Stomach smooth muscle (tissue), 2 donors: ENCODE measurements at regions not wholly inside any gene's neighbourhood (a gene's known extent, or its start where the extent isn't known, plus 50 kb on each side); places are given as distances from the start of the nearest gene placed in this dataset.

Experiments
- H3K27ac ChIP-seq: one replicate; pipeline ENCODE4 v1.7.0; 2013; ENCODE audit warnings: mild to moderate bottlenecking, low read length, inconsistent platforms
- H3K27me3 ChIP-seq, 2 donors: one replicate each; pipeline ENCODE4 v1.7.0; 2013; ENCODE audit warnings: low read length in 2 of 2; ENCODE audit not compliant: insufficient read depth in 2 of 2, control insufficient read depth in 1 of 2
- H3K36me3 ChIP-seq, 2 donors: one replicate each; pipeline ENCODE4 v1.7.0; 2013; ENCODE audit warnings: low read length in 2 of 2; ENCODE audit not compliant: control insufficient read depth in 2 of 2, insufficient read depth in 2 of 2
- H3K4me1 ChIP-seq: one replicate; pipeline ENCODE4 v1.7.0; 2013; ENCODE audit warnings: low read length; ENCODE audit not compliant: control insufficient read depth, insufficient read depth
- H3K4me3 ChIP-seq, 2 donors: one replicate each; pipeline ENCODE4 v1.7.0; 2013; ENCODE audit warnings: low read length in 2 of 2
- H3K9ac ChIP-seq, 2 donors: one replicate each; pipeline ENCODE4 v1.7.0; 2013; ENCODE audit warnings: low read length in 2 of 2, mild to moderate bottlenecking in 1 of 2
- H3K9me3 ChIP-seq, 2 donors: one replicate each; pipeline ENCODE4 v1.7.0; 2013; ENCODE audit warnings: low read length in 2 of 2; ENCODE audit not compliant: control insufficient read depth in 2 of 2
- donor health status: healthy.
- donor health status: Pancreatic carcinoma.

GRCh38 chrX:30951003-30951402, 61.9 kb upstream of the TAB3 start:
- Histone ChIP-seq H3K27me3 (peaks cover 0 to 2% of the 10 kb centered on the region in 2 donors), H3K9me3 (no peaks in the 10 kb centered on the region), H3K4me1 (no peaks in the 10 kb centered on the region), H3K27ac (no peak overlapping the region), H3K36me3 (no peaks in the 10 kb centered on the region), H3K4me3 (no peak overlapping the region), H3K9ac (no peak overlapping the region)

- Histone ChIP-seq H3K4me1 (no peaks in the 10 kb centered on the region), H3K27ac (no peak overlapping the region), H3K4me3 (no peak overlapping the region), H3K9ac (no peak overlapping the region), H3K9me3 (no peaks in the 10 kb centered on the region), H3K27me3 (peaks cover 0 to 2% of the 10 kb centered on the region in 2 donors), H3K36me3 (no peaks in the 10 kb centered on the region)
These were observed 61.3 kb upstream of the TAB3 start for GRCh38 chrX:30950391-30950790.

- H3K27me3 ChIP-seq: peaks cover 0 to 2% of the 10 kb centered on the region in 2 donors
- H3K27ac ChIP-seq: no peak overlapping the region
- H3K9ac ChIP-seq: no peak overlapping the region
- H3K36me3 ChIP-seq: no peaks in the 10 kb centered on the region
- H3K4me1 ChIP-seq: no peaks in the 10 kb centered on the region
- no peak overlapping the region for H3K4me3 ChIP-seq
- no peaks in the 10 kb centered on the region for H3K9me3 ChIP-seq
These were observed 60.5 kb upstream of the TAB3 start for GRCh38 chrX:30949554-30949953.

DNA sequence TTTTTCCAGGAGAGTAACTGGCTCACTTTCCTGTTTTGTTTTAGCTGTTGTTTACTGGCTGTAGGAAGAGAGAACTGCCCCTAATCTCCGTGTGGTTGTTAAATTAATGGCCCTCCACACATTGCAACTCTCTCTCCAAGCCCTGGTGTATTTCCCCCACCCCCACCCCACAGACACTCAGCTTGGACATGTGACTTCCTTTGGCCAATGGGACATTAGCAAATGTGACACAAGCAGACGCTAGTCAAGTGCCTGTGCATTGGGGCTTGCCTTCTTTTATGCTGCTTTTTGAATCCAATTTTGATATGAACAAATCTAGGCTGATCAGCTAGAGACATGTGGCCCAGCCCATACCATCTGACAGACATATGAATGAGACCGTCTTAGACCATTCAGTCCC, 59.6 kb upstream of the TAB3 start:
- H3K36me3 ChIP-seq: no peaks in the 10 kb centered on the region
- no peaks in the 10 kb centered on the region for H3K9me3 ChIP-seq
- no peak overlapping the region for H3K27ac ChIP-seq
- no peak overlapping the region for H3K4me3 ChIP-seq
- H3K9ac ChIP-seq: no peak overlapping the region
- no peaks in the 10 kb centered on the region for H3K4me1 ChIP-seq
- H3K27me3 ChIP-seq: peaks cover 0 to 2% of the 10 kb centered on the region in 2 donors

DNA sequence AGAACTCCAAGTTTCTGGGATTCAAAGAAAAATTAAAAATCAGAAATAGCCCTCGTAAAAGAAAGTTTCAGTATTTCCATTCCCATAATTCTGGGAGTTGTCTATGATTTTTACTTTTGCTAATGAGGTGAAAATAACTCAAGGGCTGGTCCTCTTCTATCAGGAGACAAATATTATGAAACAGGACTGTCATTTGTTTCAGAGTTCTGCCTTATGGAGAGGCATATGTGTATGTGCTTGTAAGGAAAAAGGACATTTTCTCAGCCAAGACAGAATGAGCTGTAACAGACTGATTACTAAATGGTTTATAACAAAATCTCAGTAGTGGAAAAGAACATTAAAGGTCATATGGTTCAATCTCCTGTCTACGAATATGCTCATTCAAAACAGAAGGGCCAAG, 59.0 kb upstream of the TAB3 start:
- H3K9ac ChIP-seq: no peak overlapping the region
- no peaks in the 10 kb centered on the region for H3K4me1 ChIP-seq
- H3K27ac ChIP-seq: no peak overlapping the region
- no peaks in the 10 kb centered on the region for H3K9me3 ChIP-seq
- H3K4me3 ChIP-seq: no peak overlapping the region
- peaks cover 0 to 2% of the 10 kb centered on the region in 2 donors for H3K27me3 ChIP-seq
- H3K36me3 ChIP-seq: no peaks in the 10 kb centered on the region

DNA sequence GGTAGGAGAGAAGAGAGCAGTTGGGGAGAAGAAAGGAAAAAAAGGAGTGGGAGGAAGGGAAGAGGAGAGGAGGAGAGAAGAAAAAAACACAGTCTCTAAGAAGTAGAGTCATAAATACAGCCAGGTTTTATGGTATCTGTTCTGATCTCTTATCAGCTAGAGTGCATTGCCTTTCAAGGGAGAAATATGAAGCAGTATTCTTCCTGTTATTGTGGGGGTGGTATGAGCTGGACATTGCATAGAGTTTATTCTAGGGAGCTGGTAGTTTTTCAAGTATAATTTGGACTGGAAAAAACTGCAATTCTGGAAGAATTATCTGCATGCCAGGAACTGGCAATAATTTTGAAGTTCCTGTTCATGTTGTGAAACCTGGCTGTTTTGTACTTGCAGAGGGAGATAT, 54.9 kb upstream of the TAB3 start:
- Histone ChIP-seq H3K27ac (no peak overlapping the region), H3K27me3 (no peaks in the 10 kb centered on the region), H3K9ac (no peak overlapping the region), H3K4me3 (no peak overlapping the region), H3K9me3 (no peaks in the 10 kb centered on the region), H3K4me1 (no peaks in the 10 kb centered on the region), H3K36me3 (no peaks in the 10 kb centered on the region)

GRCh38 chrX:30941898-30942297, 52.8 kb upstream of the TAB3 start:
- no peak overlapping the region for H3K9ac ChIP-seq
- no peak overlapping the region for H3K27ac ChIP-seq
- H3K9me3 ChIP-seq: no peaks in the 10 kb centered on the region
- no peak overlapping the region for H3K4me3 ChIP-seq
- no peaks in the 10 kb centered on the region for H3K27me3 ChIP-seq
- no peaks in the 10 kb centered on the region for H3K4me1 ChIP-seq
- no peaks in the 10 kb centered on the region for H3K36me3 ChIP-seq

- no peak overlapping the region for H3K27ac ChIP-seq
- H3K27me3 ChIP-seq: no peaks in the 10 kb centered on the region
- no peaks in the 10 kb centered on the region for H3K4me1 ChIP-seq
- H3K9me3 ChIP-seq: no peaks in the 10 kb centered on the region
- no peak overlapping the region for H3K9ac ChIP-seq
- no peak overlapping the region for H3K4me3 ChIP-seq
- H3K36me3 ChIP-seq: no peaks in the 10 kb centered on the region
These were observed 50.9 kb upstream of the TAB3 start for GRCh38 chrX:30939928-30940327.
